AG08395 (cell line): ENCODE measurements at regions not wholly inside any gene's neighbourhood (a gene's known extent, or its start where the extent isn't known, plus 50 kb on each side); places are given as distances from the start of the nearest gene placed in this dataset.
A peak's percentile ranks its signal among the peaks of the same experiment; 100 is the strongest.
"Not testable (repeated sequence)": the region's sequence is repeated elsewhere in the genome, so short reads cannot be mapped to it uniquely, and the experiment has no call there.

Experiments
- DNase-seq: peaks from one replicate; pipeline ENCODE4 v3.0.0; 2012; ENCODE audit warnings: mixed read lengths, low spot score

DNA sequence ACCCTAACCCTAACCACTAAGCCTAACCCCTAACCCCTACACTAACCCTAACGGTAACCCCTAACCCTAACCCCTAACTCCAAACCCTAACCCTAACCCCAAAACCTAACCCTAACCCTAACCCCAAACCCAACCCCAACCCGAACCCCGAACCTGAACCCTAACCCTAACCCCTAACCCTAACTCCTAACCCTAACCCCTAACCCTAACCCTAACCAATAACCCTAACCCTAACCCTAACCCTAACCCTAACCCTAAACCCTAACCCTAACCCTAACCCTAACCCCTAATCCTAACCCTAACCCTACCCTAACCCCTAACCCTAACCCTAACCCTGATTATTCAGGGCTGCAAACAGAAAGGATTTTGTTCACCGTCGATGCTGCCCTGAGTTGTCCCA is 144.6 kb upstream of the DUSP22 start:
- not testable (repeated sequence) for DNase-seq

DNA sequence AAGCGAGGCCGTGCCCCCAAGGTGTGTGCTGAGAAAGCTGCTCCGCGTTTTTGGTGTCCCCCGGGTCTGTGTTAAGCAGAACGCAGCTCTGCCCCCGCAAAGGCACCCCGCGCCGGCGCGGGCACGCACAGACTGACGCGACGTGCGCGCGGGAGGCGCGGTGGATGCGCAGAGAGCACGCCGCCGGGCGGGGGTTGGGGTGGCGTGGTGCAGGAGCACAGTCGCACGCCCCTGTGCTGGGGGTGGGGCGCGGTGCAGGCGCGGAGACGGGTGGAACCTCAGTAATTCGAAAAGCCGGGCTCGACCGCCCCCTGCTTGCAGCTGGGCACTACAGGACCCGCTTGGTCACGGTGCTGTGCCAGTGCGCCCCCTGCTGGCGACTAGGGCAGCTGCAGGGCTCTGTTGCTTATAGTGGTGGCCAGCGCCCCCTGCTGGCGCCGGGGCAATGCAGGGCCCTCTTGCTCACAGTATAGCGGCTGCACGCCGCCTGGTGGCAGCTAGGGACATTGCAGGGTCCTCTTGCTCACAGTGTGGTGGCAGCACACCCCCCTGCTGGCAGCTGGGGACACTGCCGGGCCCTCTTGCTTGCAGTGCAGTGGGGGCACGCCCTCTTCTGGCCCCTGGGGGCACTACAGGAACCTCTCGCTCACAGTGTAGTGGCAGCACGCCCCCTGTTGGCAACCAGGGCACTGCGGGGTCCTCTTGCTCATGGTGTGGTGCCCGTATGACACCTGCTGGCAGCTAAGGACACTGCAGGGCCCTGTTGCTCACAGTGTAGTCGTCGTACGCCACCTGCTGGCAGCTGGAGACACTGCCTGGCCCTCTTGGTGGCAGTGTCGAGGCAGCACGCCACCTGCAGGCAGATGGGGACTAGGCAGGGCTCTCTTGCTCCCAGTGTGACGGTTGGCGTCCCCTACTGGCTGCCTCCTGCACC is 144.0 kb upstream of the DUSP22 start:
- not testable (repeated sequence) for DNase-seq

- DNase-seq, result not testable (repeated sequence)
These were observed 142.1 kb upstream of the DUSP22 start for GRCh38 chr6:150147-150546.

DNA sequence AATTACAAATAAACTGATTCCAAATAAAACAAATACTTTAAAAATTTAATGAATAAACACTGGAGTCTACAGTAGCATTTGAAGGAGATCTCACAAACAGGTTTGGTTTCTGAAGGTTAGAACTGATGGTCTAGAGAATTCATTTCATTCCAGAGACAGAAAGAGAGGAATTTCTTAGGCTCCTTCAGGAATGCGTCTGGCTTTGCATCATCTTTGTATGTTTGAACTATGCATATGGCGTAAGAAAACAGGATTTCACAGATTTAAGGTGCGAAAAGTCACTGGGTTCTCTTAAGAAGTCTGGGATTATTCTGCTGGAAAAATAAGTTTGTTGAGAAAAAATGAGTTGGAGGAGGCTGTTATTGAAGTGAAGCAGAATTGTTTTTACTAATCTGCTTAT is 139.9 kb upstream of the DUSP22 start:
- DNase-seq, result not testable (repeated sequence)

- DNase-seq, result not testable (repeated sequence)
These were observed 139.3 kb upstream of the DUSP22 start for GRCh38 chr6:153026-153425.

DNA sequence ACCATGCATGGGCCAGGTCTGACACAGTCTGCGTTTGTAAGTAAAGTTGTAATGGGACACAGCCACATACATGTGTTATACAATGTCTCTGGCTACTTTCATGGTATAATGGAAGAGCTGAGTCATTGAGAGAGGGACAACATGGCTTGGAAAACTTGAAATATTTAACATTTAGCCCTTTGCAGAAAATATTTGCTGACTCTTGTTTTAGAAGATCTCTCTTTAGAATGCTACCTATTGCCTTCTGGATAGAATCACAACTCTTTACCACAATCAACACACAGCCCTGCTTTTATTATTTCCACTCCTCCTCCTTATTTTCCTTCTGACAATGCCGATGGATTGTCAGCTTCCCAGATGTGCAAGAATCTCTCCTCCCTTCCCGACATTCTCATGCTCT is 138.4 kb upstream of the DUSP22 start:
- DNase-seq, result not testable (repeated sequence)

- DNase-seq, result peak; percentile 65
These were observed 137.8 kb upstream of the DUSP22 start for GRCh38 chr6:154321-155092.

- no peak for DNase-seq
These were observed 136.3 kb upstream of the DUSP22 start for GRCh38 chr6:156010-156409.

DNA sequence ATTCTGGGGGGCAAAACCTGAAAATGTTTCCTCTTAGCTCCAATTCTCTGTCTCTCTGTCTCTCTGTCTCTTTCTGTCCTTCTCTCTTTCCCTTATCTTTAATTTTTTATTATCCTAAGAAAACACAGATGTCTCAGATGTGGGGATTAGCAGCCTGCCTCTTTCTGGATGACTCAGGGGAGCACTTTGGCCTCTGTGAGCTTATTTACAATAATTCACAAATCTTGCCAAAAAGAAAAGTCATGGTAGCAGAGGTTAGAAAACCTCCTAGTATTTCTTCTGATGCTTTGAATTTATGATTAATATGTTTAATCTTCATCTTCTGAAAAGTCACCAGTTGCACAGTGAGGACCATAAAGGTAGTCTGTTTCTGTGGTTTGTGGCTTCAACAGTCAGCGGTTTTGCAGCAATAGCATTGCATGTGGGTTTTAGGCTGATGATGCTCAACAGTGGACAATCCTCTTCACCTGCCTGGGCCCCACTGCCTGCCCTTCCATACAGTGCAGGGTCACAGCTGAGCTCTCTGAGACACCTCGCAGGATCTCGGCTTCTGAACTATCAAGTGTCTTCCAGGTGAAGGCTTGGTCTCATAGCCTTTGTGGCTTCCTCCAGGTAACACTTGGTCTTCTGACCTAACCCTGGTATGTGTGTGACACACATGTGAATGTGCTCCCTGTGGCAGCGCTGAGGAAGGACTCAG is 135.7 kb upstream of the DUSP22 start:
- DNase-seq, result not testable (repeated sequence)

DNA sequence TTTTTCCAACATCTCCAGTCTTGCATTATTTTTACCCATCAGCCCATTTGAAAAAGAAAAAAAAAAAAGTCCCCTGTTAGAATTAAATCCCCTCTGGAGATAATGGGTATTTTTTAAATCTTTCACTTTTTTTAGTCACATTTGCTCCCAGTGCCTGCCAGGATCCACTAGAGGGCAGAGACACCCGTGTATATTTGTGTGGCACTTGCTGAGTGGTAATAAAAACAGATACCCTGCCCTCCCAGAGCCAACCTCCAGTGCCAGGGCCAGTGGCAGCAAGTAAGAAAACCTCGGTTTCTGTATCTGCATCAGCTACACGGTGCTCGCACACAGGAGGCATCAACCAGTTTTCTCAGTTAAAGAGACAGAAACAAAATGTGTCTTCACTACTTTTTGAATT is 135.1 kb upstream of the DUSP22 start:
- DNase-seq, result not testable (repeated sequence)

DNA sequence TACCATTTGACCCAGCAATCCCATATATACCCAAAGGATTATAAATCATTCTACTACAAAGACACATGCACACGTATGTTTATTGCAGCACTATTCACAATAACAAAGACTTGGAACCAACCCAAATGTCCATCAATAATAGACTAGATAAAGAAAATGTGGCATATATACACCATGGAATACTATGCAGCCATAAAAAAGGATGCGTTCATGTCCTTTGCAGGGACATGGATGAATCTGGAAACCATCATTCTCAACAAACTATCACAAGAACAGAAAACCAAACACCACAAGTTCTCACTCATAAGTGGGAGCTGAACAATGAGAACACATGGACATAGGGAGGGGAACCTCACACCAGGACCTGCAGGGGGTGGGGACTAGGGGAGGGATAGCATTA is 130.6 kb upstream of the DUSP22 start:
- DNase-seq, result not testable (repeated sequence)

DNA sequence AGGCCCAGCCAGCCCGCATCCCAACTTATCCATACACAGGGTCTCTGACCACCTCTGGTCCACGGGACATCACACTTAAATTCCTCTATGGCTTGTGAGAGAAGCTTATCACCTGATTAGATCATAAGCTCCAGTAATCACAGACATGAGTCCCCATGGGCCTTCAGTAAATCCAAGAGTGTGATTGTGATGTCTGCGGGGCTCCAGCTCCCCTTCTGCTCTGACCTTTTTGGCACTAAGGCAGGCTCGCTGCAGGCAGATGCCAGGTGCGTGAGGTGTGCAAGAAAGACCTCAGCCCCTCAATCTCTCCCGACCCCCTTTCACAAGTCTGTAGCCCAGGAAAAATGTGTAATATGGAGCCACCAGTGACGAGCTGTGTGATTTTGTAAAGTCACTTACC is 127.6 kb upstream of the DUSP22 start:
- DNase-seq, result no peak

GRCh38 chr6:165263-165662 is 127.0 kb upstream of the DUSP22 start:
- DNase-seq, result no peak

DNA sequence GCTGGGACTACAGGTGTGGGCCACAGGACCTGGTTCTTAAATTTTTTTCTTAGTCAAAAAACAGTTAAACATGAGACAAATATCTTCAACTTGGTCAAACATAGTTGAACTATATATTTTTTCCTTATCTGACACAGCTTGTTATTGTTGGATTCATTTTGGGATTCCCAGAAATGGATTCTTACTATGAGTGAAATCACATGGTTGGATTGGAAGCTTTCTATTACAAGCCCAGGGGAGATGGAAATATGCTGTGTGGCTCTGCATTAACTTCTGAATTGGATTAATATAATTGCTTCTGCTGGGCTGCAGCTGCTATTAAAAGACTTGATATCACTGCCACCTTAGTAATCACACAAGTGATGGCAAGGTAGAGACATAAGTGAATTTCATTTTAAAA is 126.4 kb upstream of the DUSP22 start:
- no peak for DNase-seq

DNA sequence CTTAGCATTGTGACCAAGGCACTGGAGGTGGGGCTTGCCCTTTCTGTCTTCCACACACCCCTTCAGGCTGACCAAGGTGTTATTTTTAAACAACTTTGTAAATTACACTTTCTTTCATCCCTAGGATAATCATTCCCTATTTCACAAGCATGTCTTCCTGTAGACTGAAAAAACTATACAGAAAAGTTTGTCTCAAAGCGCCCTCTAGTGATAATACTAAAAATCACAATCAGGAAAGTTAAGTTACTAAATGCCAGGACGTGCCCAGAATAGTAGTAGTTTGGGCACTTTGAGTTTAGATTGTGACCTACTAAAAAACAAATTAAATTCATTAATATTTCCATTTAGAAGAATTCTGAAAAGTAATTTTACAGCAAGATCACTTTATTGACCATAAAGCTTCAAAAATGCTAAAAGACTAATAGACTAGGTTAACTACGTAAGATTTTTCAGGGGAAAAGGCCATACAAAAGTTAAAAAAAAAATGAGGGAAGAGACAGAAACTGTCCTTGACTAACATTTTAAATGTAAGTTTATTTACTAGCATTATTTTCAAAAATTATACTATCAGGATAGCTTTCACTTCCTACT is 123.3 kb upstream of the DUSP22 start:
- DNase-seq, result peak; percentile 79

- DNase-seq, result no peak
These were observed 118.3 kb upstream of the DUSP22 start for GRCh38 chr6:174036-174435.

- no peak for DNase-seq
These were observed 116.6 kb upstream of the DUSP22 start for GRCh38 chr6:175680-176079.

GRCh38 chr6:176766-177165 is 115.5 kb upstream of the DUSP22 start:
- DNase-seq, result no peak

DNA sequence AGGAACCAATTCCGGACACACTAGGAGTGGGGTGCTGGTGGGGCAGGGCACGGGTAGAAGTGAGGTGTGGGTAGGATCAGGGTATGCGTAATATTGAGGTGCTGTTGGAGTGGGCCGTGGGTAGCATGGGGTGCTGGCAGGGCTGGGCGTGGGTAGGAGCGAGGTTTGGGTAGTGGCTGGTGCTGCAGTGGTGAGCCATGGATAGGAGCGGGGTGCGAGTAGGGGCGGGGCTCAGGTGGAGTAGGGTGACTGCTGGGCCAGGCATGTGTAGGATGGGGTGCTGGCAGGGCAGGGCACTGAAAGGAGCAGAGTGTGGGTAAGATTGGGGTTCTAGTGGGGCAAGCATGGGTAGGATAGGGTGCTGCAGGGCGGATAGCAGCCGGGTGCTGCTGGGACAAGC is 114.2 kb upstream of the DUSP22 start:
- DNase-seq, result no peak

DNA sequence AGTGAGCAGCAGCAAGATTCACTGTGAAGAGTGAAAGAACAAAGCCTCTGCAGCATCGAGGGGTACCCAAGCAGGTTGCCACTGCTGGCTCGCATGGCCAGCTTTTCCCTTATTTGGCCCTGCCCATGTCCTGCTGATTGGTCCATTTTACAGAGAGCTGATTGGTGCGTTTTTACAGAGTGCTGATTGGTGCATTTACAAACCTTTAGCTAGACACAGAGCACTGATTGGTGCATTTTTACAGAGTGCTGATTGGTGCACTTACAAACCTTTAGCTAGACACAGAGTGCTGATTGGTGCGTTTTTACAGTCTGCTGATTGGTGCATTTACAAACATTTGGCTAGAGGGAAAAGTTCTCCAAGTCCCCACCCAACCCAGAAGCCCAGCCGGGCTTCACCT is 113.4 kb upstream of the DUSP22 start:
- not testable (repeated sequence) for DNase-seq

GRCh38 chr6:179340-179950 is 112.8 kb upstream of the DUSP22 start:
- no peak for DNase-seq
